PC-3 (cell line): ENCODE measurements at regions not wholly inside any gene's neighbourhood (a gene's known extent, or its start where the extent isn't known, plus 50 kb on each side); places are given as distances from the start of the nearest gene placed in this dataset.

ENCODE experiments used
- ATAC-seq: fragments of 200-7000 bp; cut with Tn5 transposase; 2 replicates; pipeline ENCODE4 v1.9.1; 2020; ENCODE audit warnings: mild to moderate bottlenecking, moderate library complexity
- BruUV-seq: library from RNA; stranded (reverse); fragments of 400-500 nt; replicated peaks from 2 replicates; lab custom pipeline; 2021; lab: Mats Ljungman, UMichigan
- CTCF ChIA-PET: fragments of 300-600 bp; sonication (Branson Sonifier 250); formaldehyde crosslinking; loops from one replicate; lab custom pipeline; 2022; ENCODE audit warnings: antibody characterized with exemption; lab: Charles Lee
- POLR2A ChIA-PET: fragments of 300-600 bp; sonication (Branson Sonifier 250); formaldehyde crosslinking; loops from one replicate; lab custom pipeline; 2022; ENCODE audit warnings: antibody characterized with exemption; ENCODE audit not compliant: unreplicated experiment; lab: Charles Lee
- DNase-seq: peaks from one replicate; pipeline ENCODE4 v3.0.0-alpha.2; 2015
- H2AFZ ChIP-seq: fragments of 300-600 bp; sonication (generic); 2 replicates; pipeline ENCODE4 v1.6.0; 2016; ENCODE audit warnings: antibody characterized with exemption, low read length
- H3F3A ChIP-seq: fragments of 300-600 bp; sonication (generic); one replicate; pipeline ENCODE4 v1.6.0; 2017; ENCODE audit warnings: antibody characterized with exemption, low read length, control low read depth, mild to moderate bottlenecking; ENCODE audit not compliant: unreplicated experiment
- H3K27ac ChIP-seq: fragments of 300-600 bp; sonication (generic); 2 replicates; pipeline ENCODE4 v1.5.1; 2016; ENCODE audit warnings: mild to moderate bottlenecking, low read length
- H3K27me3 ChIP-seq: fragments of 300-600 bp; sonication (generic); 2 replicates; pipeline ENCODE4 v1.6.1; 2016; ENCODE audit warnings: low read length, mixed read lengths
- H3K36me3 ChIP-seq: fragments of 300-600 bp; sonication (generic); 2 replicates; pipeline ENCODE4 v1.6.1; 2016; ENCODE audit warnings: low read depth, mixed run types, low read length, mixed read lengths
- H3K4me1 ChIP-seq: fragments of 300-600 bp; sonication (generic); 2 replicates; pipeline ENCODE4 v1.5.1; 2016; ENCODE audit warnings: low read length; ENCODE audit not compliant: insufficient read depth
- H3K4me2 ChIP-seq: fragments of 300-600 bp; sonication (generic); 2 replicates; pipeline ENCODE4 v1.6.0; 2016; ENCODE audit warnings: low read length
- H3K4me3 ChIP-seq: fragments of 300-600 bp; sonication (generic); 2 replicates; pipeline ENCODE4 v1.5.1; 2016; ENCODE audit warnings: mild to moderate bottlenecking, low read length, mixed read lengths
- H3K79me2 ChIP-seq: fragments of 300-600 bp; sonication (generic); 2 replicates; pipeline ENCODE4 v1.6.1; 2017; ENCODE audit warnings: low read length, mixed read lengths
- H3K9ac ChIP-seq: fragments of 300-600 bp; sonication (generic); 2 replicates; pipeline ENCODE4 v1.6.0; 2016; ENCODE audit warnings: mild to moderate bottlenecking, low read length
- H3K9me2 ChIP-seq: fragments of 300-600 bp; sonication (generic); replicated peaks from 2 replicates; pipeline ENCODE4 v1.6.1; 2016; ENCODE audit warnings: mixed run types, low read length, mixed read lengths
- H3K9me3 ChIP-seq: fragments of 300-600 bp; sonication (generic); 2 replicates; pipeline ENCODE4 v1.6.1; 2016; ENCODE audit warnings: low read length, mixed read lengths
- H4K20me1 ChIP-seq: fragments of 300-600 bp; sonication (generic); 2 replicates; pipeline ENCODE4 v1.6.1; 2016; ENCODE audit warnings: low read length, mixed read lengths
- CTCF ChIP-seq: fragments of 300-600 bp; sonication (generic); conservative IDR thresholded peaks from 2 replicates; pipeline ENCODE4 v1.5.1; 2017; ENCODE audit warnings: antibody characterized with exemption, low read depth, mild to moderate bottlenecking, low read length
- EZH2 ChIP-seq: fragments of 300-600 bp; sonication (generic); IDR thresholded peaks from one replicate; pipeline ENCODE4 v1.6.1; 2017; ENCODE audit warnings: antibody characterized with exemption, mild to moderate bottlenecking, low read length; ENCODE audit not compliant: unreplicated experiment
- EZH2phosphoT487 ChIP-seq: fragments of 300-600 bp; sonication (generic); IDR thresholded peaks from 2 replicates; pipeline ENCODE4 v1.6.1; 2018; ENCODE audit warnings: mild to moderate bottlenecking, antibody characterized with exemption, low read length, borderline replicate concordance
- intact Hi-C: fragments of 100-400 bp; cut with micrococcal nuclease; formaldehyde crosslinking; loops from 2 replicates; pipeline ENCODE4 v1.9.0; 2023

- H3K79me2 ChIP-seq, result no peaks in the 10 kb centered on the region
- H3K27ac ChIP-seq, result no peak overlapping the region
- H3K27me3 ChIP-seq, result no peaks in the 10 kb centered on the region
- CTCF ChIA-PET, result no interaction called here
- H3K4me2 ChIP-seq, result no peak overlapping the region
- H3K9me3 ChIP-seq, result peaks cover 34% of the 10 kb centered on the region
- intact Hi-C loops, result no loop called here
- DNase-seq (no peak), ATAC-seq (no peak)
- BruUV-seq, result no TSS peak
- no peaks in the 10 kb centered on the region for H3K4me1 ChIP-seq
- no peaks in the 10 kb centered on the region for H4K20me1 ChIP-seq
- TF ChIP-seq EZH2phosphoT487 (no peak), CTCF (no peak), EZH2 (no peak)
- POLR2A ChIA-PET, result no interaction called here
- no peak overlapping the region for H3K4me3 ChIP-seq
- no peaks in the 10 kb centered on the region for H3F3A ChIP-seq
- no peaks in the 10 kb centered on the region for H3K9me2 ChIP-seq
- no peak overlapping the region for H3K9ac ChIP-seq
- H3K36me3 ChIP-seq, result no peaks in the 10 kb centered on the region
- no peak overlapping the region for H2AFZ ChIP-seq
Measured at GRCh38 chr1:4422504-4423289, 231.7 kb upstream of the AJAP1 start.

GRCh38 chr1:4424254-4424653, 230.2 kb upstream of the AJAP1 start:
- no peaks in the 10 kb centered on the region for H3K27me3 ChIP-seq
- H3K36me3 ChIP-seq, result no peaks in the 10 kb centered on the region
- H3K79me2 ChIP-seq, result no peaks in the 10 kb centered on the region
- H3F3A ChIP-seq, result no peaks in the 10 kb centered on the region
- H3K4me3 ChIP-seq, result no peak overlapping the region
- CTCF ChIA-PET, result no interaction called here
- H3K4me1 ChIP-seq, result no peaks in the 10 kb centered on the region
- BruUV-seq, result no TSS peak
- no peak for TF ChIP-seq EZH2phosphoT487
- no peak for TF ChIP-seq EZH2
- TF ChIP-seq CTCF, result no peak
- DNase-seq (no peak), ATAC-seq (no peak)
- intact Hi-C loops, result no loop called here
- no peaks in the 10 kb centered on the region for H3K9me2 ChIP-seq
- H3K4me2 ChIP-seq, result no peak overlapping the region
- H3K9me3 ChIP-seq, result peaks cover 32% of the 10 kb centered on the region
- H3K27ac ChIP-seq, result no peak overlapping the region
- no peaks in the 10 kb centered on the region for H4K20me1 ChIP-seq
- no peak overlapping the region for H3K9ac ChIP-seq
- POLR2A ChIA-PET, result no interaction called here
- no peak overlapping the region for H2AFZ ChIP-seq

GRCh38 chr1:4424766-4425165, 229.6 kb upstream of the AJAP1 start:
- no TSS peak for BruUV-seq
- Histone ChIP-seq H3K27ac (no peak overlapping the region), H3K79me2 (no peaks in the 10 kb centered on the region), H3K4me1 (no peaks in the 10 kb centered on the region), H3K9me3 (peaks cover 32% of the 10 kb centered on the region), H3K9me2 (no peaks in the 10 kb centered on the region), H4K20me1 (no peaks in the 10 kb centered on the region), H3K27me3 (no peaks in the 10 kb centered on the region), H3F3A (no peaks in the 10 kb centered on the region), H3K4me3 (no peak overlapping the region), H3K36me3 (no peaks in the 10 kb centered on the region), H3K9ac (no peak overlapping the region), H3K4me2 (no peak overlapping the region), H2AFZ (no peak overlapping the region)
- intact Hi-C loops, result no loop called here
- ATAC-seq (no peak), DNase-seq (no peak)
- CTCF ChIA-PET, result no interaction called here
- POLR2A ChIA-PET, result no interaction called here
- TF ChIP-seq EZH2, result no peak
- no peak for TF ChIP-seq EZH2phosphoT487
- no peak for TF ChIP-seq CTCF
